ENCODE measurements at regions not wholly inside any gene's neighbourhood (a gene's known extent, or its start where the extent isn't known, plus 50 kb on each side); places are given as distances from the start of the nearest gene placed in this dataset.
"Not testable (repeated sequence)": the region's sequence is repeated elsewhere in the genome, so short reads cannot be mapped to it uniquely, and the experiment has no call there.

DNA sequence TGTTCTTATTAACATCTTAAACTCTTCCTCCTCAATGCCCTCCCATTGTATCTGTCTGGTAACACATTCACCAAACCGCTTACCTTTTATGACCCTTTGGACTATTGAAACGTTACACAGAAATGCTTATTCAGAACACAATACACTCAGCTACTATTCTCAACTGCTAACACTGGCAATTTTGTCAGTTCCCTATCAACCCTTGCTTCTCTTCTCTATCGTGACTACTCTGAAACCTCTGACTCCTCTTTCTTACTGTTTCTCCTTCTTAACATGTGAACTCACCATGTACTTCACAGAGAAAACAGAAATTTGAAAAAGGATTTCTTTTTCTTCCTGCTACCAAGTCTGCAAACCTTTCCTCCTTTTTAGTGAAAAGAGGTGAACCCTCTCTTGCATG, 232.9 kb upstream of the GPR149 start:
- TF ChIP-seq, protein P1, sequence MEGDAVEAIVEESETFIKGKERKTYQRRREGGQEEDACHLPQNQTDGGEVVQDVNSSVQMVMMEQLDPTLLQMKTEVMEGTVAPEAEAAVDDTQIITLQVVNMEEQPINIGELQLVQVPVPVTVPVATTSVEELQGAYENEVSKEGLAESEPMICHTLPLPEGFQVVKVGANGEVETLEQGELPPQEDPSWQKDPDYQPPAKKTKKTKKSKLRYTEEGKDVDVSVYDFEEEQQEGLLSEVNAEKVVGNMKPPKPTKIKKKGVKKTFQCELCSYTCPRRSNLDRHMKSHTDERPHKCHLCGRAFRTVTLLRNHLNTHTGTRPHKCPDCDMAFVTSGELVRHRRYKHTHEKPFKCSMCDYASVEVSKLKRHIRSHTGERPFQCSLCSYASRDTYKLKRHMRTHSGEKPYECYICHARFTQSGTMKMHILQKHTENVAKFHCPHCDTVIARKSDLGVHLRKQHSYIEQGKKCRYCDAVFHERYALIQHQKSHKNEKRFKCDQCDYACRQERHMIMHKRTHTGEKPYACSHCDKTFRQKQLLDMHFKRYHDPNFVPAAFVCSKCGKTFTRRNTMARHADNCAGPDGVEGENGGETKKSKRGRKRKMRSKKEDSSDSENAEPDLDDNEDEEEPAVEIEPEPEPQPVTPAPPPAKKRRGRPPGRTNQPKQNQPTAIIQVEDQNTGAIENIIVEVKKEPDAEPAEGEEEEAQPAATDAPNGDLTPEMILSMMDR (IDR thresholded peaks at IDR 0.05; ENCODE audit: control insufficient read depth, insufficient read depth, low read depth, low read length, missing control alignments) = no peak
- DNase-seq (ENCODE audit: low read depth) = no peak
- no peak overlapping the region for H3K4me3 ChIP-seq (ENCODE audit: control insufficient read depth, low read depth, low read length)

DNA sequence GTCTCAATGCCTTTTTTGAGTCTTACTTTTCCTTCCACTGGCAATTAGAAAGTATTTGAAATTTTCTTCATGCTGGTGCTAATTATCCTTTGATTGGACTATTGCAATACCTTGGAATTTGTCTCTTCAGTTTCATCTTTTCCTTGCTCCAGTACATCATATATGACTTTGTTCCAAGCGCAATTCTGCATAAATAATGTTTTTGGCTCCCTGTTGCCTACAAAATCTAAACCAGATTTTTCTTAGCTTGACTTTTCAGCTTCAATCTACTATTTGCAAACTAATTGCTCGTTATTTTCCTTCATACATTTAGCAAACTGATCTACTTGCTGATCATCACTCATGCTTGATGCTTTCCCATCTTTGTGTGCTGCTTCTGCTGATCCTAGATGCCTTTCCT, 230.8 kb upstream of the GPR149 start:
- TF ChIP-seq, protein P1 (IDR thresholded peaks at IDR 0.05; ENCODE audit: control insufficient read depth, insufficient read depth, low read depth, low read length, missing control alignments) = no peak
- H3K4me3 ChIP-seq (ENCODE audit: control insufficient read depth, low read depth, low read length) = no peak overlapping the region
- DNase-seq (ENCODE audit: low read depth) = no peak

DNA sequence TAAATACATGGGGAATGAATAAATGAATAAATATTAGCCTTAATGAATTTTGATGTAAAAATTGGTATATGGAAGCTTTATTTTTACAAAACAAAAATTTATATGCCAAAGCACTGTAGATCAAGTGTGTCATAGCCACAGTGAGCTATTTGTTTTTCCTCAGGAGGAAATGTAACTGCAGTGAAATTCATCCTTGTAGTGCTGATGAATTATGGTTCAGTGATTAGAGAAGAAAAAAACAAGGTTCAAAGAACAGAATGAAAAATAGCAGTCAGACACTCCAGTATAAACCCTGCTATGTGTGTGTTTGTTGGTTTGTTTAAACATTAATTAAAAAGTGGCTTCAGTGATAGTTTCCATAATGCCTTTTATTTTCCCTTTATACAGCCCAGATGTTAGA, 228.0 kb upstream of the GPR149 start:
- TF ChIP-seq, protein P1 (IDR thresholded peaks at IDR 0.05; ENCODE audit: control insufficient read depth, insufficient read depth, low read depth, low read length, missing control alignments) = no peak
- no peak for DNase-seq (ENCODE audit: low read depth)
- no peak overlapping the region for H3K4me3 ChIP-seq (ENCODE audit: control insufficient read depth, low read depth, low read length)

DNA sequence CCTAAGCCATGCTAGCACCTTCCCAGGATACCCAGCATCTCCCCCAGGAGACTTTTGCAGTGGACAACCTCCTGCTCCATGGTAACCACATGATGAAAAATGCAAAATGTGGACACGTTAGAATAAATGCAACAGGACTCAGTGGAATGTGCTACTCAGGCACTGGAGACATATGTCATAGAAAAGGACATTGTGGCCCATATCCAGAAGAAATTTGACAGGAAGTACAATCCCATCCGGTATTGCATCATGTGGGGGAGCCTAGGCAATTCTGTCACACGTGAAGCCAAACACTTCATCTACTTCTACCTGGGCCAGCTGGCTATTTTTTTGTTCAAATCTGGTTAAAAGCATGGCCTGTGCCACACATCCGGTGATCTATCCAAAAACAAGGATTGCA, 227.2 kb upstream of the GPR149 start:
- no peak overlapping the region for H3K4me3 ChIP-seq (ENCODE audit: control insufficient read depth, low read depth, low read length)
- TF ChIP-seq, protein P1 (IDR thresholded peaks at IDR 0.05; ENCODE audit: control insufficient read depth, insufficient read depth, low read depth, low read length, missing control alignments) = no peak
- DNase-seq (ENCODE audit: low read depth) = no peak

DNA sequence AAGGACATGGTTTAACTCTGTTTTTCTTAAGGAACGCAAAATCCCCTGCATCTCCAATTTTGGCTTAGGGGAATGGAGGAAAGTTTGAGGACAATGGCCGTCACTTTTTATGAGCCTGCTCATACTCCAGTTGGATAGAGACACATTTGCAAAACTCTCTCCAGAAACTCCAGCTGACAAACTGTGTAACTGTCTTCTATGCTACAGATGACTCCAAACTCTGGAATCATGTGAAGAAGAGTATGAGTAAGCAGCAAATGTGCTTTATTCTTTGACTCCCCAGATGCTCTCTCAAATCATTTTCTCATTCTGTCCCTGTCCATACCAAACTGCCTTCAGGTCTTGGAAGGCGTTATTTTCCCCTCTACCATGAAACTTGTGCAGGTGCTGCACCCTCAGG, 226.5 kb upstream of the GPR149 start:
- no peak overlapping the region for H3K4me3 ChIP-seq (ENCODE audit: control insufficient read depth, low read depth, low read length)
- TF ChIP-seq, protein P1 (IDR thresholded peaks at IDR 0.05; ENCODE audit: control insufficient read depth, insufficient read depth, low read depth, low read length, missing control alignments) = no peak
- DNase-seq (ENCODE audit: low read depth) = no peak

DNA sequence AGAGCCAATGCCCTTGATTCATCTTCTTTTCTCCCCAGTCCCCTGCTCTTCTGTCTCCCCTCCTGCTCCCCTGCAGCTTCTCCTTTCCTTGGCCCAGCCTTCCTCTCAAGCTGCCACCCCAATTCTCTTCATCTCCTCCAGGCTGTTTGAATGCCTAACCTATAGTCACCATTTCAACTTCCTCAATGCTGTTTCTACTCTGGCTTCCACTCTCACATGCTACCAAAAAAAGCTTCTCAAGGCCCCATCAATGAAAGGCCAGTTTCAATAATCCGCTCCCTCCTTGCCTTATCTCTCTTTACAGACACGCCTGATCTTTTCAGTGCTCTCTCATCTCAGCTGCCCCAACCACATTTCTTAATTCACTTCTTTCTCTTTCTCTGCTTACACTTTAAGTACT, 212.2 kb upstream of the GPR149 start:
- TF ChIP-seq, protein P1 (IDR thresholded peaks at IDR 0.05; ENCODE audit: control insufficient read depth, insufficient read depth, low read depth, low read length, missing control alignments) = no peak
- no peak overlapping the region for H3K4me3 ChIP-seq (ENCODE audit: control insufficient read depth, low read depth, low read length)
- DNase-seq (ENCODE audit: low read depth) = no peak

DNA sequence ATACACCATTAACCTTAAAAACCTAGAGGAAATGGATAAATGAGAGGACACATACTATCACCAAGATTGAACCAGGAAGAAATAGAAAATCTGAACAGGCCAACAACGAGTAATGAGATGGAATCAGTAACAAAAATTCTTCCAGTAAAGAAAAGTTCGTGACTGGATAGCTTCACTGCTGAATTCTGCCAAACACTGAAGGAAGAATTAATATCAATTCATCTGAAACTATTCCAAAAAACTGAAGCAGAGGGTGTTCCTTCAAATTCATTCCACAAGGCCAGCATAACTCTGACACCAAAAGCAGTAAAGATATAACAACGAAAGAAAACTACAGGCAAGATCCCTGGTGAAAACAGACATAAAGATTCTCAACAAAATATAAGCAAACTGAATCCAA, 195.8 kb upstream of the GPR149 start:
- no peak for DNase-seq (ENCODE audit: low read depth)
- TF ChIP-seq, protein P1 (IDR thresholded peaks at IDR 0.05; ENCODE audit: control insufficient read depth, insufficient read depth, low read depth, low read length, missing control alignments) = no peak
- H3K4me3 ChIP-seq (ENCODE audit: control insufficient read depth, low read depth, low read length) = no peak overlapping the region

DNA sequence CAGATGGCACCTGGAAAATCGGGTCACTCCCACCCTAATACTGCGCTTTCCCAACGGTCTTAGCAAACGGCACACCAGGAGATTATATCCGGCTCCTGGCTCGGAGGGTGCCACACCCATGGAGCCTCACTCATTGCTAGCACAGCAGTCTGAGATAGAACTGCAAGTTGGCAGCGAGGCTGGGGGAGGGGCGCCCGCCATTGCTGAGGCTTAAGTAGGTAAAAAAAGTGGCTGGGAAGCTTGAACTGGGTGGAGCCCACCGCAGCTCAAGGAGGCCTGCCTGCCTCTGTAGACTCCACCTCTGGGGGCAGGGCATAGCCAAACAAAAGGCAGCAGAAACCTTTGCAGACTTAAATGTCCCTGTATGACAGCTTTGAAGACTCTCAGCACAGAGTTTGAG, 189.6 kb upstream of the GPR149 start:
- H3K4me3 ChIP-seq (ENCODE audit: control insufficient read depth, low read depth, low read length); DNase-seq (ENCODE audit: low read depth): not testable (repeated sequence)

All from AG09309 (cell line).